Endothelial cell of umbilical vein (primary cell): ENCODE measurements at regions not wholly inside any gene's neighbourhood (a gene's known extent, or its start where the extent isn't known, plus 50 kb on each side); places are given as distances from the start of the nearest gene placed in this dataset.

Source experiments
- BruUV-seq: library from RNA; stranded (reverse); fragments of 400-500 nt; replicated peaks from 2 replicates; lab custom pipeline; 2021; lab: Mats Ljungman, UMichigan
- CTCF ChIA-PET: fragments of 300-600, 350-600 bp; sonication (Branson Sonifier 250); formaldehyde crosslinking; loops from one replicate; lab custom pipeline; 2021; ENCODE audit warnings: antibody characterized with exemption, inconsistent platforms; lab: Charles Lee
- POLR2A ChIA-PET: fragments of 300-600, 350-600 bp; sonication (Branson Sonifier 250); formaldehyde crosslinking; loops from one replicate; lab custom pipeline; 2021; ENCODE audit warnings: antibody characterized with exemption, inconsistent platforms; lab: Charles Lee
- DNase-seq: peaks from one replicate; pipeline ENCODE4 v3.0.0-alpha.2; 2011; ENCODE audit warnings: low read depth, low spot score
- FAIRE-seq: peaks from 2 replicates; lab custom pipeline; 2011; peaks lifted over from hg19 to GRCh38; lab: Jason Lieb, UNC
- H2AFZ ChIP-seq: 2 replicates; pipeline ENCODE4 v1.6.0; 2012; ENCODE audit warnings: low read depth, low read length, control low read depth, inconsistent platforms
- H3K27ac ChIP-seq: 2 replicates; pipeline ENCODE4 v1.5.1; 2011; ENCODE audit warnings: low read depth, mild to moderate bottlenecking, control low read depth, low read length, moderate library complexity; ENCODE audit not compliant: insufficient read depth
- H3K27me3 ChIP-seq, 2 experiments: 2 replicates each; pipeline versions ENCODE4 v1.6.0 to v1.6.1; 2011; ENCODE audit warnings: low read length in 2 of 2, mixed read lengths in 1 of 2; ENCODE audit not compliant: control insufficient read depth in 2 of 2, insufficient read depth in 2 of 2
- H3K36me3 ChIP-seq, 2 experiments: 2 replicates in 1 of 2; 3 replicates in 1 of 2; pipeline ENCODE4 v1.5.1; 2011; ENCODE audit warnings: low read length in 2 of 2, mild to moderate bottlenecking in 1 of 2, moderate library complexity in 1 of 2; ENCODE audit not compliant: control insufficient read depth in 2 of 2, insufficient read depth in 2 of 2; ENCODE audit errors: extremely low read depth in 1 of 2
- H3K4me1 ChIP-seq: 3 replicates; pipeline ENCODE4 v1.5.1; 2011; ENCODE audit warnings: mild to moderate bottlenecking, low read length; ENCODE audit not compliant: control insufficient read depth, insufficient read depth; ENCODE audit errors: extremely low read depth
- H3K4me2 ChIP-seq: 2 replicates; pipeline ENCODE4 v1.6.1; 2011; ENCODE audit warnings: low read length, control low read depth, mixed read lengths; ENCODE audit not compliant: insufficient read depth
- H3K4me3 ChIP-seq, 3 experiments: fragments of 200-600 bp in 1 of 3; sonication (generic), shearing (Covaris generic) in 1 of 3; replicated peaks in 1 of 3; 2 replicates each; pipeline ENCODE4 v1.5.1; 2011 to 2016; ENCODE audit warnings: control low read depth in 3 of 3, low read length in 3 of 3, mild to moderate bottlenecking in 2 of 3, inconsistent platforms in 1 of 3, low read depth in 1 of 3, moderate library complexity in 1 of 3; ENCODE audit not compliant: insufficient read depth in 1 of 3
- H3K79me2 ChIP-seq: 2 replicates; pipeline ENCODE4 v1.6.0; 2012; ENCODE audit warnings: low read length, inconsistent platforms; ENCODE audit not compliant: control insufficient read depth, insufficient read depth
- H3K9ac ChIP-seq: replicated peaks from 2 replicates; pipeline ENCODE3; 2011; ENCODE audit warnings: low read length, control low read depth; ENCODE audit not compliant: insufficient read depth; ENCODE audit errors: extremely low read depth
- H3K9me1 ChIP-seq: replicated peaks from 3 replicates; pipeline ENCODE4 v1.6.0; 2011; ENCODE audit warnings: mild to moderate bottlenecking, low read length; ENCODE audit not compliant: control insufficient read depth, insufficient read depth; ENCODE audit errors: extremely low read depth
- H3K9me3 ChIP-seq: replicated peaks from 2 replicates; pipeline ENCODE4 v1.5.1; 2012; ENCODE audit warnings: low read length, inconsistent platforms; ENCODE audit not compliant: control insufficient read depth, insufficient read depth
- H4K20me1 ChIP-seq: replicated peaks from 2 replicates; pipeline ENCODE3; 2011; ENCODE audit warnings: mild to moderate bottlenecking, low read length; ENCODE audit not compliant: control insufficient read depth, insufficient read depth; ENCODE audit errors: extremely low read depth
- EZH2 ChIP-seq: IDR thresholded peaks from 2 replicates; pipeline ENCODE4 v1.6.1; 2012; ENCODE audit warnings: borderline replicate concordance, low read depth, mild to moderate bottlenecking, moderate library complexity, low read length, inconsistent platforms; ENCODE audit not compliant: severe bottlenecking
- FOS ChIP-seq: IDR thresholded peaks from 2 replicates; pipeline ENCODE4 v1.6.1; 2011; ENCODE audit warnings: mild to moderate bottlenecking, low read length, moderate library complexity, borderline replicate concordance; ENCODE audit not compliant: insufficient read depth
- GATA2 ChIP-seq: IDR thresholded peaks from 2 replicates; pipeline ENCODE4 v1.7.0; 2011; ENCODE audit warnings: low read depth, mild to moderate bottlenecking, moderate library complexity, mixed read lengths, low read length; ENCODE audit not compliant: insufficient read length, insufficient read depth
- JUN ChIP-seq: IDR thresholded peaks from 2 replicates; pipeline ENCODE4 v1.6.1; 2011; ENCODE audit warnings: borderline replicate concordance, low read depth; ENCODE audit not compliant: insufficient read length, insufficient read depth
- MYC ChIP-seq: IDR thresholded peaks from one replicate; pipeline ENCODE4 v1.6.1; 2011; ENCODE audit warnings: mild to moderate bottlenecking, low read depth, low read length
- POLR2A ChIP-seq: IDR thresholded peaks from 2 replicates; pipeline ENCODE4 v1.6.1; 2012; ENCODE audit warnings: low read depth, mild to moderate bottlenecking, control low read depth, low read length
- POLR2AphosphoS5 ChIP-seq: IDR thresholded peaks from 2 replicates; pipeline ENCODE4 v1.6.1; 2012; ENCODE audit warnings: low read depth, mild to moderate bottlenecking, control low read depth, low read length, moderate library complexity; ENCODE audit not compliant: insufficient read depth
- dilution Hi-C: fragments of 300-500 bp; cut with MboI; formaldehyde crosslinking; loops from one replicate; pipeline ENCODE4 v1.15.0; 2019; ENCODE audit warnings: low sequenced_read_pairs; ENCODE audit not compliant: extremely low pct_ligation_motif_present
- intact Hi-C: fragments of 100-400 bp; cut with micrococcal nuclease; formaldehyde crosslinking; loops from one replicate; pipeline ENCODE4 v1.10.0; 2022
- TF ChIP-seq, protein P1 (sequence below), 2 donors: IDR thresholded peaks; 1 replicate in 1 of 2; 2 replicates in 1 of 2; pipeline ENCODE4 v1.5.1; 2011; ENCODE audit warnings: low read length in 2 of 2, mild to moderate bottlenecking in 2 of 2, moderate library complexity in 2 of 2, control low read depth in 1 of 2, inconsistent platforms in 1 of 2, low read depth in 1 of 2; ENCODE audit not compliant: insufficient read depth in 1 of 2; ENCODE audit errors: extremely low read depth in 1 of 2
- TF ChIP-seq, protein P2 (sequence below): IDR thresholded peaks from 2 replicates; pipeline ENCODE4 v1.6.1; 2011; ENCODE audit not compliant: insufficient read depth, insufficient read length

DNA sequence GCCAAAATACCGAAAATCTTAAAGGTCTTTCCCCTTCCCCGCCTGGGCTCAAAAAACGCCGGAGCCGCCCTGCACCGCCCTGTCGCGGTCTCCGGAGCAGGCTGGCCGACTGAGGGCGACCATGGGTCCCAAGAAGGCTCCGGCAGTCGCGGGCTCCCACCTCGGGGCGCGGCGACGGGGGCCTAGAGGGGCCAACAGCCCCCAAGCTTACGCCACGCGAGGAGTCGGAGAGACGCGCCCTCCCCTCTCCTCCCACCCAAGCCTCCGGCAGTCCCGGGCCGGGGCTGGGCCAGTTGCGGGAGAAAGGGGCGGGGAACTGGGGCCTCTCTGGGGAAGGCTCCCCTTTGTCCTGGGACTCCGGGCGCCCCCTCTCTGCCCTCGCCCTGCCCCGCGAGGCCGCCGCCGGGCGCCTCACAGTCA lies 69.2 kb downstream of the GOLGA8B start:
- no peaks in the 10 kb centered on the region for H3K36me3 ChIP-seq
- intact Hi-C loops (loop anchor here (2.0 kb wide), 1 partner anchor 69 kb away; the partner anchor contains the start of gene GOLGA8B), dilution Hi-C loops (no loop called here)
- peak; percentile 24 for FAIRE-seq
- peak overlapping the region; percentile 55 for H3K9ac ChIP-seq
- H3K9me3 ChIP-seq: no peaks in the 10 kb centered on the region
- no peaks in the 10 kb centered on the region for H4K20me1 ChIP-seq
- H2AFZ ChIP-seq: peak overlapping the region; percentile 96
- no peak overlapping the region for H3K27ac ChIP-seq
- peaks cover 21 to 41% of the 10 kb centered on the region in 2 experiments for H3K27me3 ChIP-seq
- DNase-seq: peak; percentile 24
- ChIA-PET POLR2A (no interaction called here), CTCF (interaction anchor here (0.8 to 3.2 kb wide), 2 partner anchors 69 to 74 kb away, joined by 3 to 14 read pairs; partner anchors contain the start of gene GOLGA8B)
- BruUV-seq: no TSS peak
- TF ChIP-seq MYC: no peak
- TF ChIP-seq JUN: no peak
- TF ChIP-seq POLR2A: no peak
- TF ChIP-seq, protein P1, sequence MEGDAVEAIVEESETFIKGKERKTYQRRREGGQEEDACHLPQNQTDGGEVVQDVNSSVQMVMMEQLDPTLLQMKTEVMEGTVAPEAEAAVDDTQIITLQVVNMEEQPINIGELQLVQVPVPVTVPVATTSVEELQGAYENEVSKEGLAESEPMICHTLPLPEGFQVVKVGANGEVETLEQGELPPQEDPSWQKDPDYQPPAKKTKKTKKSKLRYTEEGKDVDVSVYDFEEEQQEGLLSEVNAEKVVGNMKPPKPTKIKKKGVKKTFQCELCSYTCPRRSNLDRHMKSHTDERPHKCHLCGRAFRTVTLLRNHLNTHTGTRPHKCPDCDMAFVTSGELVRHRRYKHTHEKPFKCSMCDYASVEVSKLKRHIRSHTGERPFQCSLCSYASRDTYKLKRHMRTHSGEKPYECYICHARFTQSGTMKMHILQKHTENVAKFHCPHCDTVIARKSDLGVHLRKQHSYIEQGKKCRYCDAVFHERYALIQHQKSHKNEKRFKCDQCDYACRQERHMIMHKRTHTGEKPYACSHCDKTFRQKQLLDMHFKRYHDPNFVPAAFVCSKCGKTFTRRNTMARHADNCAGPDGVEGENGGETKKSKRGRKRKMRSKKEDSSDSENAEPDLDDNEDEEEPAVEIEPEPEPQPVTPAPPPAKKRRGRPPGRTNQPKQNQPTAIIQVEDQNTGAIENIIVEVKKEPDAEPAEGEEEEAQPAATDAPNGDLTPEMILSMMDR (IDR thresholded peaks at IDR 0.05; ENCODE audit: extremely low read depth in 1 of 2, insufficient read depth in 1 of 2, low read depth in 1 of 2, low read length in 2 of 2): no peak
- TF ChIP-seq POLR2AphosphoS5: no peak
- TF ChIP-seq, protein P2, sequence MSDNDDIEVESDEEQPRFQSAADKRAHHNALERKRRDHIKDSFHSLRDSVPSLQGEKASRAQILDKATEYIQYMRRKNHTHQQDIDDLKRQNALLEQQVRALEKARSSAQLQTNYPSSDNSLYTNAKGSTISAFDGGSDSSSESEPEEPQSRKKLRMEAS: no peak
- no peak for TF ChIP-seq EZH2
- no peak for TF ChIP-seq FOS
- no peak for TF ChIP-seq GATA2
- peak overlapping the region; percentile 92 for H3K4me2 ChIP-seq
- no peaks in the 10 kb centered on the region for H3K79me2 ChIP-seq
- peak overlapping the region; percentile 44 to 68 (median 63) for H3K4me3 ChIP-seq
- no peaks in the 10 kb centered on the region for H3K9me1 ChIP-seq
- peaks cover 9% of the 10 kb centered on the region for H3K4me1 ChIP-seq
